ENCODE measurements at regions not wholly inside any gene's neighbourhood (a gene's known extent, or its start where the extent isn't known, plus 50 kb on each side); places are given as distances from the start of the nearest gene placed in this dataset.

DNA sequence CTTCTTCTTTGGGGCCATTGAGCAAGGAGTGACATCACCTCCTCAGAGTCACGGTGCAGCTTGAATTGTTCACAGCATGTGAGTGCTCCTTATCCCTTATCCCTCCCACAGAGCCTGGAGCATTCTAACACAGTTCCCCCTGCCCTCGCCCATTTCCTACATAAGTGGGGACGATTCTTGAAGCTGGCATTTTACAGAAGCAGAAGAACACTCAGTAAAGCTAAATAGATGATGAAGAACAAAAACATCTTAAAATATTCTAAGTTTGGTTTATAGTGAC is 135.8 kb upstream of the APCDD1 start:
- Histone ChIP-seq H4K20me1 (ENCODE audit: insufficient read depth, low read length) (no peaks in the 10 kb centered on the region), H3K4me3 (ENCODE audit: insufficient read depth, low read depth, low read length) (no peak overlapping the region), H3K27ac (ENCODE audit: low read depth, low read length) (no peak overlapping the region), H3K9me3 (ENCODE audit: insufficient read depth, low read depth, low read length) (no peaks in the 10 kb centered on the region), H3K79me2 (ENCODE audit: insufficient read depth, low read length) (no peaks in the 10 kb centered on the region), H3K27me3 (ENCODE audit: insufficient read depth, low read length) (no peaks in the 10 kb centered on the region), H3K36me3 (ENCODE audit: insufficient read depth, low read length) (no peaks in the 10 kb centered on the region), H2AFZ (ENCODE audit: low read depth, low read length) (no peak overlapping the region), H3K4me2 (ENCODE audit: low read length) (no peak overlapping the region), H3K4me1 (ENCODE audit: insufficient read depth, low read length) (peaks cover 18% of the 10 kb centered on the region), H3K9ac (ENCODE audit: low read length) (no peak overlapping the region)
- no peak overlapping the region for H3K27ac Mint-ChIP-seq (ENCODE audit: unreplicated experiment)
- TF ChIP-seq, protein P1, sequence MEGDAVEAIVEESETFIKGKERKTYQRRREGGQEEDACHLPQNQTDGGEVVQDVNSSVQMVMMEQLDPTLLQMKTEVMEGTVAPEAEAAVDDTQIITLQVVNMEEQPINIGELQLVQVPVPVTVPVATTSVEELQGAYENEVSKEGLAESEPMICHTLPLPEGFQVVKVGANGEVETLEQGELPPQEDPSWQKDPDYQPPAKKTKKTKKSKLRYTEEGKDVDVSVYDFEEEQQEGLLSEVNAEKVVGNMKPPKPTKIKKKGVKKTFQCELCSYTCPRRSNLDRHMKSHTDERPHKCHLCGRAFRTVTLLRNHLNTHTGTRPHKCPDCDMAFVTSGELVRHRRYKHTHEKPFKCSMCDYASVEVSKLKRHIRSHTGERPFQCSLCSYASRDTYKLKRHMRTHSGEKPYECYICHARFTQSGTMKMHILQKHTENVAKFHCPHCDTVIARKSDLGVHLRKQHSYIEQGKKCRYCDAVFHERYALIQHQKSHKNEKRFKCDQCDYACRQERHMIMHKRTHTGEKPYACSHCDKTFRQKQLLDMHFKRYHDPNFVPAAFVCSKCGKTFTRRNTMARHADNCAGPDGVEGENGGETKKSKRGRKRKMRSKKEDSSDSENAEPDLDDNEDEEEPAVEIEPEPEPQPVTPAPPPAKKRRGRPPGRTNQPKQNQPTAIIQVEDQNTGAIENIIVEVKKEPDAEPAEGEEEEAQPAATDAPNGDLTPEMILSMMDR (IDR thresholded peaks at IDR 0.05; ENCODE audit: insufficient read depth, low read depth, low read length) = no peak
- no peak for TF ChIP-seq EZH2 (IDR thresholded peaks at IDR 0.05; ENCODE audit: insufficient read depth, low read length)
- H3K36me3 Mint-ChIP-seq (ENCODE audit: low read depth, unreplicated experiment) = no peaks in the 10 kb centered on the region
- peaks cover 10% of the 10 kb centered on the region for H3K27me3 Mint-ChIP-seq (ENCODE audit: low read depth, unreplicated experiment)
- H3K4me3 Mint-ChIP-seq (ENCODE audit: unreplicated experiment) = no peak overlapping the region
- peaks cover 26% of the 10 kb centered on the region for H3K4me1 Mint-ChIP-seq (ENCODE audit: low read depth, unreplicated experiment)
- DNase-seq (ENCODE audit: low read depth) (no peak), FAIRE-seq (no peak)
- no peaks in the 10 kb centered on the region for H3K9me3 Mint-ChIP-seq (ENCODE audit: unreplicated experiment)

DNA sequence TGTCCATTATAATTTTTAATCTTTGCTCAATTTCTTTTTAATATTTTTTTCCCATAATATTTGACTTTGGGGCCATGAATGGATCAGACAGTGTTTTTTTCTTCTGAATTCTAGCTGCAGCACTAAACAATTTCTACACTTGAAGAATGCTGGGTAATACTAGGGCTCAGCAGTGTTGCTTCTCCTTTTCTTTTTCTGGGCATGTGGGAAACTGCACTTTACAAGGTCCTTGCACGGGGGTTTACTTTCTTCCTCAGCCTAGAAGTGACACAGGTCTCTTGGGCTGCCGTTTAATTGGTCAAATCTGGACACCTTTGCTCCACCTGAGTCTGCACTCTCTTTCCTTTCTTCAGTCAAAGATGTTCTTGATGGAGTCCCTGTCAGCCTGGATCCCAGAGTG is 135.4 kb upstream of the APCDD1 start:
- no peaks in the 10 kb centered on the region for H3K36me3 ChIP-seq (ENCODE audit: insufficient read depth, low read length)

DNA sequence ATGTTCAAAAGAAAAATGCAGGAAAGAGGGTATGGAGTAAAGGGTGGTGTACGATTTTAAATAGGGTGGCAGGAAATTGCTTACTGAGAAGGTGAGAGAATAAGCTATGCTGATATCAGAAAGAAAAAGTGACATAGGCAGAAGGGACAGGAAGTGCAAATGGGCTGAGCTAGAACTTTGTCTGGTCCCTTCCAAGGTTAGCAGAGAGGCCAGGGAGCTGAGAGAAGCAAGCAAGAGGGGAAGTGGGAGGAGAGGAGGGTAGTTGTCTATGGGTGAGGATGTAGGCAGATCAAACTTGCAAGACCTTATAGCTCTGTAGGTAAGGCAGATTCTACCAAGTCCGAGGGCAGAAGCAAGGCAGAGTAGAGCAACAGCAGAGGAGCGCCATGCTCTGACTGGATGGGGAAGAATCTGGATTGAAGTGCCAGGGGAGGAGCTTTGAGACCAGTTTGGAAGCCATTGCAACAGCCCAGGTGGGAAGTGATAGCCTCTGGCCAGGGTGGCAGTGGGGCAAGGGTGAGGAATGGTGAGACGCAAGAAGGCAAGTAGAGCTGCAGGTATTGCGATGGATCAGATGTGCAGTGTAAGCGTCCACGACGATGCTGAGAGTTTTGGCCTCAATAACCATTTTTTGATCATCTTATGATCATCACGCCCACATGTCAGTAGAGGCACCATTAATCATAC is 134.4 kb upstream of the APCDD1 start:
- H3K9ac ChIP-seq (ENCODE audit: low read length) = no peak overlapping the region
- H4K20me1 ChIP-seq (ENCODE audit: insufficient read depth, low read length) = no peaks in the 10 kb centered on the region
- no peak overlapping the region for H2AFZ ChIP-seq (ENCODE audit: low read depth, low read length)
- H3K9me3 Mint-ChIP-seq (ENCODE audit: unreplicated experiment) = no peaks in the 10 kb centered on the region
- no peaks in the 10 kb centered on the region for H3K79me2 ChIP-seq (ENCODE audit: insufficient read depth, low read length)
- no peaks in the 10 kb centered on the region for H3K27me3 ChIP-seq (ENCODE audit: insufficient read depth, low read length)
- no peak for DNase-seq (ENCODE audit: low read depth)
- FAIRE-seq = no peak
- peaks cover 26% of the 10 kb centered on the region for H3K4me1 Mint-ChIP-seq (ENCODE audit: low read depth, unreplicated experiment)
- peaks cover 18% of the 10 kb centered on the region for H3K4me1 ChIP-seq (ENCODE audit: insufficient read depth, low read length)
- peak overlapping the region; percentile 1 for H3K27ac Mint-ChIP-seq (ENCODE audit: unreplicated experiment)
- H3K27ac ChIP-seq (ENCODE audit: low read depth, low read length) = no peak overlapping the region
- H3K9me3 ChIP-seq (ENCODE audit: insufficient read depth, low read depth, low read length) = no peaks in the 10 kb centered on the region
- H3K36me3 ChIP-seq (ENCODE audit: insufficient read depth, low read length) = no peaks in the 10 kb centered on the region
- H3K4me3 ChIP-seq (ENCODE audit: insufficient read depth, low read depth, low read length) = no peak overlapping the region
- H3K27me3 Mint-ChIP-seq (ENCODE audit: low read depth, unreplicated experiment) = peaks cover 10% of the 10 kb centered on the region
- H3K4me2 ChIP-seq (ENCODE audit: low read length) = peak overlapping the region; percentile 44
- H3K4me3 Mint-ChIP-seq (ENCODE audit: unreplicated experiment) = no peak overlapping the region
- H3K36me3 Mint-ChIP-seq (ENCODE audit: low read depth, unreplicated experiment) = no peaks in the 10 kb centered on the region
- TF ChIP-seq EZH2 (IDR thresholded peaks at IDR 0.05; ENCODE audit: insufficient read depth, low read length) = no peak
- TF ChIP-seq, protein P1 (IDR thresholded peaks at IDR 0.05; ENCODE audit: insufficient read depth, low read depth, low read length) = no peak

More for the DNA sequence above, 135.4 kb upstream of the APCDD1 start:
- Histone ChIP-seq H3K4me3 (ENCODE audit: insufficient read depth, low read depth, low read length) (no peak overlapping the region), H3K9ac (ENCODE audit: low read length) (no peak overlapping the region), H2AFZ (ENCODE audit: low read depth, low read length) (no peak overlapping the region), H3K27ac (ENCODE audit: low read depth, low read length) (no peak overlapping the region), H3K4me1 (ENCODE audit: insufficient read depth, low read length) (peaks cover 18% of the 10 kb centered on the region), H4K20me1 (ENCODE audit: insufficient read depth, low read length) (no peaks in the 10 kb centered on the region), H3K27me3 (ENCODE audit: insufficient read depth, low read length) (no peaks in the 10 kb centered on the region), H3K4me2 (ENCODE audit: low read length) (no peak overlapping the region), H3K79me2 (ENCODE audit: insufficient read depth, low read length) (no peaks in the 10 kb centered on the region), H3K9me3 (ENCODE audit: insufficient read depth, low read depth, low read length) (no peaks in the 10 kb centered on the region)
- FAIRE-seq (no peak), DNase-seq (ENCODE audit: low read depth) (no peak)
- Mint-ChIP-seq H3K27ac (ENCODE audit: unreplicated experiment) (no peak overlapping the region), H3K4me1 (ENCODE audit: low read depth, unreplicated experiment) (peaks cover 26% of the 10 kb centered on the region), H3K4me3 (ENCODE audit: unreplicated experiment) (no peak overlapping the region), H3K36me3 (ENCODE audit: low read depth, unreplicated experiment) (no peaks in the 10 kb centered on the region), H3K9me3 (ENCODE audit: unreplicated experiment) (no peaks in the 10 kb centered on the region), H3K27me3 (ENCODE audit: low read depth, unreplicated experiment) (peaks cover 10% of the 10 kb centered on the region)
- no peak for TF ChIP-seq EZH2 (IDR thresholded peaks at IDR 0.05; ENCODE audit: insufficient read depth, low read length)

All from astrocyte (in vitro differentiated cells and primary cell).